ENCODE measurements at regions not wholly inside any gene's neighbourhood (a gene's known extent, or its start where the extent isn't known, plus 50 kb on each side); places are given as distances from the start of the nearest gene placed in this dataset.

DNA sequence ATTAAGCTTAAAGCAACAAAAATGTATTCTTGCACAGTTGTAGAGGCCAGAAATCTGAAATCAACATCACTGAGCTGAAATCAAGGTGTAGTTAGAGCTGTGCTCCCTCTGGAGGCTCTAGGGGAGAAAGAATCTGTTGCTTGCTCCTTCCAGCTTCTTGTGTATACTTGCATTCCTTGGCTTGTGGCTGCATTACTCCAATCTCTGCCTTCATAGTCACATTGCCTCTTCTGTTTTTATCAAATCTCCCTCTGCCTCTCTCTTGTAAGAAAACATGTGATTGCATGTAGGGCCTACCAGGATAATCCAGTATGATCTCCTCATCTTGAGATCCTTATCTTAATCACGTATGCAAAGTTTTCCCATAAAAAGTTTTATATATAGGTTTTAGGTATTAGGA is 487.9 kb upstream of the SGO1 start:
- no peak for DNase-seq (ENCODE audit: extremely low read depth, low read depth)
- no peak overlapping the region for H3K4me3 ChIP-seq (replicated peaks; ENCODE audit: low read depth, low read length)
- TF ChIP-seq, protein P1, sequence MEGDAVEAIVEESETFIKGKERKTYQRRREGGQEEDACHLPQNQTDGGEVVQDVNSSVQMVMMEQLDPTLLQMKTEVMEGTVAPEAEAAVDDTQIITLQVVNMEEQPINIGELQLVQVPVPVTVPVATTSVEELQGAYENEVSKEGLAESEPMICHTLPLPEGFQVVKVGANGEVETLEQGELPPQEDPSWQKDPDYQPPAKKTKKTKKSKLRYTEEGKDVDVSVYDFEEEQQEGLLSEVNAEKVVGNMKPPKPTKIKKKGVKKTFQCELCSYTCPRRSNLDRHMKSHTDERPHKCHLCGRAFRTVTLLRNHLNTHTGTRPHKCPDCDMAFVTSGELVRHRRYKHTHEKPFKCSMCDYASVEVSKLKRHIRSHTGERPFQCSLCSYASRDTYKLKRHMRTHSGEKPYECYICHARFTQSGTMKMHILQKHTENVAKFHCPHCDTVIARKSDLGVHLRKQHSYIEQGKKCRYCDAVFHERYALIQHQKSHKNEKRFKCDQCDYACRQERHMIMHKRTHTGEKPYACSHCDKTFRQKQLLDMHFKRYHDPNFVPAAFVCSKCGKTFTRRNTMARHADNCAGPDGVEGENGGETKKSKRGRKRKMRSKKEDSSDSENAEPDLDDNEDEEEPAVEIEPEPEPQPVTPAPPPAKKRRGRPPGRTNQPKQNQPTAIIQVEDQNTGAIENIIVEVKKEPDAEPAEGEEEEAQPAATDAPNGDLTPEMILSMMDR (IDR thresholded peaks at IDR 0.05; ENCODE audit: low read depth, low read length, missing control alignments): peak; percentile 3

DNA sequence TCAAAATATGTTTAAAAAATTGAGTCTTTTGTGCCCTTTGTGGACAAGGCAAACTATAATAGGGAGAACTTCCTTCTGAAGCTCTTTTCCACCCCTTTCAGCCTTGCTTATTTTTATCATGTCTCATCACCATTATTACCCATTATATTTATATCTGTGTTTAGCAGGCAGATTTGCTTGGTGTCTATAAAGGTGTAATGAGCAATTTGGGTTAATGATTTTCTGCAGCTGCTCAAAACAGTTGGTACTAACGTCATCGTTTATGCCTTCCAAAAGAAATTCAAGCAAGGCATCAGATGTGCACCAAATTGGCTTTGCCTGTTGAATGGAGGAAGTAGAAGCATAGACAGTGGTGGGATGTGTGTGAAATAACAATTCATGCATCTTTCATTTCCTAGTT is 483.7 kb upstream of the SGO1 start:
- TF ChIP-seq, protein P1 (IDR thresholded peaks at IDR 0.05; ENCODE audit: low read depth, low read length, missing control alignments): no peak
- DNase-seq (ENCODE audit: extremely low read depth, low read depth): no peak
- H3K4me3 ChIP-seq (replicated peaks; ENCODE audit: low read depth, low read length): no peak overlapping the region

DNA sequence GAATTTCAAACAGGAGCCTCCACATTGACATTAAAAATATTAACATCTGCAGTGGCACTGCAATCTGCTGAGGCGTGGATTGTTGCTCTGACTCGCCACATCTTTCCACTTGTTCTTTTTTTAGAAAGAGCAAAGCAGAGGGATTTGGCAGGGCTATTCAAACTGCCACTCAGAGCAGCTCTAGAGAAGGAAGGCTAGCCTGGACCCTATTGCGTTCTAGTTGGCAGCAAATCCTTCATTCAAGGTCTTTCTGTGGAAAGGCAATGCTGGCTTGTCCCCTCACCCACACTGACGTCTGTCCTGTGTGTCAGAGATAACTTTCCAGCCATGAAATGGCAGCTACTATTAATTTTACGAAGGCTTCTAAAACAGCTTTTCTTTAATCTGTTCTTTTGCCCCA is 483.2 kb upstream of the SGO1 start:
- no peak for DNase-seq (ENCODE audit: extremely low read depth, low read depth)
- H3K4me3 ChIP-seq (replicated peaks; ENCODE audit: low read depth, low read length): no peak overlapping the region
- TF ChIP-seq, protein P1 (IDR thresholded peaks at IDR 0.05; ENCODE audit: low read depth, low read length, missing control alignments): no peak

DNA sequence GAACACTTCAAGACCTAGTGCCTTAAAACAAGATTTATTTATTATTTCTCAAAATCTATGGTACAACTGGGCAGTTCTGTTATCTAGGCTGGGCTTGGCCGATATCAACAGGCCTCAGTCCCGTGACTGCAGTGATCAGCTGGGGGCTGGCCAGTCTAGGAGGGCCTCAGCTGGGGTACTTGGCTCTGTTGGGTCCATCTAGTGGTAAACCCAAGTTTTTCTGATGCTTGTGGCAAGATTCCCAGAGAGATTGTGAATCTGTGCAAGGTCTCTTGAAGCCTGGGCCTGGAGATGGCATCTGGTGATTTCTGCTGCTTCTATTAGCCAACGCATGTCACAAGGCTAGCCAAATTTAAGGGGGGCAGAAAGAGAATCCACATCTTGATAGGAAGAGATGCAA is 482.4 kb upstream of the SGO1 start:
- TF ChIP-seq, protein P1 (IDR thresholded peaks at IDR 0.05; ENCODE audit: low read depth, low read length, missing control alignments): peak; percentile 21
- DNase-seq (ENCODE audit: extremely low read depth, low read depth): no peak
- H3K4me3 ChIP-seq (replicated peaks; ENCODE audit: low read depth, low read length): no peak overlapping the region

DNA sequence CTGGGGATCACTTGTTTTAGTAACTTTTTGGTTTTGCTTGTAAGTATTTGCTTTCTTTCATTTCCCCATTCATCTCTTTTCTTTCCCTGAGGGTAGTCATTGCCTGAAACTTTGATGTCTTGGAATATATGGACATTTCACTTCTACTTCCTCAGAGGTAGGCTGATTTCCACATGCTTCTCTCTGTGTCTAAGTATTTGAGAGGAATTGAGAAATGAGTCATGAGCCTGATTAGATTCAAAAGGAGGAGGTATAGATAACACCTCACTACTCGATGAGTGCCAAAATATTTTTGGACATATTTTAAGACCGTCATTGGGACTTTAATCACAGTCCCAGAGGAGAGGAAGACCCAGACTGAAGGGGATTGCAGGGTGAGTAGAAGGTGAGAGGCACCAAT is 480.1 kb upstream of the SGO1 start:
- no peak for DNase-seq (ENCODE audit: extremely low read depth, low read depth)
- no peak overlapping the region for H3K4me3 ChIP-seq (replicated peaks; ENCODE audit: low read depth, low read length)
- TF ChIP-seq, protein P1 (IDR thresholded peaks at IDR 0.05; ENCODE audit: low read depth, low read length, missing control alignments): no peak

DNA sequence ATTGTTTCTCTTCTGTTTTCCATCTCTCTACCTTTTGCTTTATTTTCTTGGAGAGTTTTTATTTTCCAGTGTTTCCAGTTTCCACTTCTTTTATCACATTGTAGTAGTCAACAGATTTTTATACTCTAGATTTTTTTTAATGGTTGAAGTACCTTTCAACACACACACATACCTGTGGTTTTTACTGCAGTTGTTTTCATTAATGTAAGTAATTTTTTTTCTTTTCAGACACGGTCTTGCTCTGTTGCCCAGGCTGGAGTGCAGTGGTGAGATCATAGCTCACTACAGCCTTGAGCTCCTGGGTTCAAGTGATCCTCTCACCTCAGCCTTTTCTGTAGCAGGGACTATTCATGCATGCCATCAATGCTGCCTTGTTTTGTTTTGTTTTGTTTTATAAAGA is 472.5 kb upstream of the SGO1 start:
- H3K4me3 ChIP-seq (replicated peaks; ENCODE audit: low read depth, low read length): no peak overlapping the region
- TF ChIP-seq, protein P1 (IDR thresholded peaks at IDR 0.05; ENCODE audit: low read depth, low read length, missing control alignments): no peak
- no peak for DNase-seq (ENCODE audit: extremely low read depth, low read depth)

DNA sequence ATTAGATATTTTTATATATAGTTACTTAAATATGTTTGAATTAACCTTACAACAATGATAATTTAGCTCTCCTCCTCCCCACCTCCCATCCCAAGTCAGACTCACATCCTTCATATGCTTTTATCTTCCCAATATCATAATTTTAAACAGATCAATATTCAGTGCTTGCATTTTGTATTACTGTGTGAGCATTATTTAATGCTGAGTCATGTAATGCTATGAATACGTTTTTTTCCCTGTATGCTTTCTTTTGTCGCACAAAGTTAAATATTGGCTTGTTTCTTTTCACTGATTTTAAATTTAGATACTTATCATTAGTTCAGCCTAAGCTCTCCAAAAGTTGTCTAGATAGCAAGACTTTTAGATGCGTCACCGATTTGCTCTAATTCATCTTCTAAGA is 471.6 kb upstream of the SGO1 start:
- TF ChIP-seq, protein P1 (IDR thresholded peaks at IDR 0.05; ENCODE audit: low read depth, low read length, missing control alignments): no peak
- DNase-seq (ENCODE audit: extremely low read depth, low read depth): no peak
- H3K4me3 ChIP-seq (replicated peaks; ENCODE audit: low read depth, low read length): no peak overlapping the region

Data from HFF-Myc (cell line).